ENCODE measurements at regions not wholly inside any gene's neighbourhood (a gene's known extent, or its start where the extent isn't known, plus 50 kb on each side); places are given as distances from the start of the nearest gene placed in this dataset.

GRCh38 chr18:30925795-30926194 lies 116.7 kb downstream of the DSC3 start:
- no peak for TF ChIP-seq GATA2 (IDR thresholded peaks at IDR 0.05; ENCODE audit: low read depth, low read length)
- no peak for TF ChIP-seq GATA3 (IDR thresholded peaks at IDR 0.05; ENCODE audit: low read depth, low read length)

Measured in SH-SY5Y (cell line).